ENCODE measurements at regions not wholly inside any gene's neighbourhood (a gene's known extent, or its start where the extent isn't known, plus 50 kb on each side); places are given as distances from the start of the nearest gene placed in this dataset.

DNA sequence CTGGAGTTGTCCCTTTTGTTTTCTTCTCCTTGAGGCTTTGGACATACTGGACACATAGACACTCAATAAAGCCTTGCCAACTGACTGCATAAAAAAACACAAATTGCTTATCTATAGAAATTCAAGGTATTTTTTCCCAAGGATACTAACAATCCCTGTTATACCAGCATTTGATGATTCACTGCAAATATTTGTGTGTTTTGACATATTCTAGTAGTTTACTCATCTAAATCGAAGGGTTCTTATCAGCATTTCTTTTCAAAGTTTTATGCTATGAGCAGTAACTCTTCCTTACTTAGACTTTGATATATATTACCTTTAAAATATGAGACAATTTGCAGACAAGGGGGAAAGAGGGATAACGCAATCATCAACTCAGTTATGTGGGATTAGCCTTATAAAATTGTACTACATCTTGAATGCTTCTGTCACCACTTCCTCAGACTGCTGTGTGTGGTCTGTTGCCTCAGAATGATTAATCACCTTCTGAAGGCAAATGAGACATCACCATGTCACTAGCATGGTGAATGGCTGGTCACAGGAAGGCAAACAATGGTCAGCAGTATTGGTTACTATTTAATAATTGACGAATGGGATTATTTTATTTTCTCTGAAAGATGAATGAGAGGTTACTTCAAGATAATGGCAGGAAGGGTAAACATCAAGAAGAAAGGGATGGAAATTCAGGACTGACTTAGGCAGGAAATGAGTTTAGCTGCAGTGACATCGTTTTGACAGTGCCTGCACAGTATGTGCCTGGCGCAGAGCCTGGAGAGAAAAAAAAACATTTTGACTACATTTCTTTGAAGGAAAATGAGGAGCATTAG is 544.3 kb upstream of the CNKSR2 start:
- Histone ChIP-seq H3K27ac (ENCODE audit: low read depth, low read length) (peak overlapping the region; percentile 31), H3K9ac (ENCODE audit: low read length) (no peak overlapping the region), H3K4me2 (ENCODE audit: low read length) (peak overlapping the region; percentile 63), H3K79me2 (ENCODE audit: insufficient read depth, low read length) (no peaks in the 10 kb centered on the region), H3K4me1 (ENCODE audit: insufficient read depth, low read length) (peaks cover 5% of the 10 kb centered on the region), H3K27me3 (ENCODE audit: insufficient read depth, low read length) (no peaks in the 10 kb centered on the region), H3K4me3 (ENCODE audit: insufficient read depth, low read depth, low read length) (no peak overlapping the region), H3K9me3 (ENCODE audit: insufficient read depth, low read depth, low read length) (no peaks in the 10 kb centered on the region), H2AFZ (ENCODE audit: low read depth, low read length) (no peak overlapping the region), H4K20me1 (ENCODE audit: insufficient read depth, low read length) (no peaks in the 10 kb centered on the region), H3K36me3 (ENCODE audit: insufficient read depth, low read length) (no peaks in the 10 kb centered on the region)
- peak; percentile 40 for DNase-seq (ENCODE audit: low read depth)
- Mint-ChIP-seq H3K27me3 (ENCODE audit: low read depth, unreplicated experiment) (no peaks in the 10 kb centered on the region), H3K4me3 (ENCODE audit: unreplicated experiment) (no peak overlapping the region), H3K36me3 (ENCODE audit: low read depth, unreplicated experiment) (no peaks in the 10 kb centered on the region), H3K4me1 (ENCODE audit: low read depth, unreplicated experiment) (no peaks in the 10 kb centered on the region), H3K27ac (ENCODE audit: unreplicated experiment) (peak overlapping the region; percentile 85), H3K9me3 (ENCODE audit: unreplicated experiment) (no peaks in the 10 kb centered on the region)
- TF ChIP-seq CTCF (IDR thresholded peaks at IDR 0.05; ENCODE audit: insufficient read depth, low read depth, low read length), result no peak
- no peak for TF ChIP-seq EZH2 (IDR thresholded peaks at IDR 0.05; ENCODE audit: insufficient read depth, low read length)
- peak; percentile 91 for FAIRE-seq

DNA sequence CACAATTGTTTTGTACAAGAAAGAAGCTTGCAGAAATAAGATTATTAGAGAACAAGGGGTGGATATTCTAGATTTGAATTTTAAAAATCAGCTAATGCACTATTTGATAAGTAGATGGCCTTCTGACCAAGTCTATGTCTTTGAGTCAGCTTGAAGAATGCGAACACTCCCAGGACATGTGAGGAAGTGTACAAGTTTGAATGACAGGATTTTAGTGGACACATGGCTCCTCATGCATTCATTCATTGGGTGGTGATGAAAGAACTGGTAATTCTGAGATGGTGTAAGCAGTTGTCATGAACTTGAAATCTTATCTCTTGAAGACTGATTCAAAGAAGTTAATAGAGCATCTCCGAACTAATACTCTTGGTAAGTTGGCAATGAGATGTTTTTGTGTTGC is 548.2 kb upstream of the CNKSR2 start:
- Histone ChIP-seq H3K4me3 (ENCODE audit: insufficient read depth, low read depth, low read length) (no peak overlapping the region), H3K79me2 (ENCODE audit: insufficient read depth, low read length) (no peaks in the 10 kb centered on the region), H3K4me1 (ENCODE audit: insufficient read depth, low read length) (peaks cover 5% of the 10 kb centered on the region), H2AFZ (ENCODE audit: low read depth, low read length) (no peak overlapping the region), H3K9me3 (ENCODE audit: insufficient read depth, low read depth, low read length) (no peaks in the 10 kb centered on the region), H3K4me2 (ENCODE audit: low read length) (no peak overlapping the region), H3K27me3 (ENCODE audit: insufficient read depth, low read length) (no peaks in the 10 kb centered on the region), H4K20me1 (ENCODE audit: insufficient read depth, low read length) (no peaks in the 10 kb centered on the region), H3K36me3 (ENCODE audit: insufficient read depth, low read length) (no peaks in the 10 kb centered on the region), H3K9ac (ENCODE audit: low read length) (no peak overlapping the region), H3K27ac (ENCODE audit: low read depth, low read length) (no peak overlapping the region)
- H3K36me3 Mint-ChIP-seq (ENCODE audit: low read depth, unreplicated experiment), result no peaks in the 10 kb centered on the region
- no peak overlapping the region for H3K4me3 Mint-ChIP-seq (ENCODE audit: unreplicated experiment)
- no peak for TF ChIP-seq EZH2 (IDR thresholded peaks at IDR 0.05; ENCODE audit: insufficient read depth, low read length)
- TF ChIP-seq CTCF (IDR thresholded peaks at IDR 0.05; ENCODE audit: insufficient read depth, low read depth, low read length), result no peak
- no peak overlapping the region for H3K27ac Mint-ChIP-seq (ENCODE audit: unreplicated experiment)
- H3K27me3 Mint-ChIP-seq (ENCODE audit: low read depth, unreplicated experiment), result no peaks in the 10 kb centered on the region
- FAIRE-seq (peak; percentile 74), DNase-seq (ENCODE audit: low read depth) (no peak)
- no peaks in the 10 kb centered on the region for H3K9me3 Mint-ChIP-seq (ENCODE audit: unreplicated experiment)
- no peaks in the 10 kb centered on the region for H3K4me1 Mint-ChIP-seq (ENCODE audit: low read depth, unreplicated experiment)

DNA sequence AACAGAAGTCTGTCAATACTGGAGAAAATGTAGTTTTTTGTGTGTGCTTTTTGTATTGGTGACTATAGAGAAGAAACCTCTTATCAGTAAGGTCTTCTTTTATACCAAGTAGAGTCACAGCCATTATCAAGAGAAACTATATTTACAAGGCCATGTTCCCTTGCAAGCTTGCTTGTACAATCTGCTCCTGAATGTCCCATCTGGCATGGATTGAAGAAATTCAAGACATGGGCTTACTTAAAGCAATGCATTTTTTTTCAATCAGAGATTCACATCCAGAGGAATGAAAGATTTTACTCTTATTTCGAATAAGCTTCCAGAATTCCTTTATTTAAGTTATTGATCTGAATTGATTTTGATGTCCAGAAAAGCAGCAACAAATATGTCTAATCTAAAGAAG is 537.3 kb upstream of the RPS6KA3 start:
- no peaks in the 10 kb centered on the region for H3K36me3 ChIP-seq (ENCODE audit: insufficient read depth, low read length)
- no peaks in the 10 kb centered on the region for H3K9me3 Mint-ChIP-seq (ENCODE audit: unreplicated experiment)
- no peak overlapping the region for H3K27ac ChIP-seq (ENCODE audit: low read depth, low read length)
- H3K79me2 ChIP-seq (ENCODE audit: insufficient read depth, low read length), result no peaks in the 10 kb centered on the region
- H3K36me3 Mint-ChIP-seq (ENCODE audit: low read depth, unreplicated experiment), result no peaks in the 10 kb centered on the region
- no peak overlapping the region for H3K9ac ChIP-seq (ENCODE audit: low read length)
- H3K4me3 Mint-ChIP-seq (ENCODE audit: unreplicated experiment), result no peak overlapping the region
- no peak for DNase-seq (ENCODE audit: low read depth)
- no peak for FAIRE-seq
- no peak overlapping the region for H3K4me3 ChIP-seq (ENCODE audit: insufficient read depth, low read depth, low read length)
- no peaks in the 10 kb centered on the region for H4K20me1 ChIP-seq (ENCODE audit: insufficient read depth, low read length)
- TF ChIP-seq EZH2 (IDR thresholded peaks at IDR 0.05; ENCODE audit: insufficient read depth, low read length), result no peak
- no peaks in the 10 kb centered on the region for H3K27me3 ChIP-seq (ENCODE audit: insufficient read depth, low read length)
- H3K9me3 ChIP-seq (ENCODE audit: insufficient read depth, low read depth, low read length), result no peaks in the 10 kb centered on the region
- H3K4me1 Mint-ChIP-seq (ENCODE audit: low read depth, unreplicated experiment), result no peaks in the 10 kb centered on the region
- no peak overlapping the region for H3K4me2 ChIP-seq (ENCODE audit: low read length)
- H2AFZ ChIP-seq (ENCODE audit: low read depth, low read length), result no peak overlapping the region
- no peak overlapping the region for H3K27ac Mint-ChIP-seq (ENCODE audit: unreplicated experiment)
- no peaks in the 10 kb centered on the region for H3K27me3 Mint-ChIP-seq (ENCODE audit: low read depth, unreplicated experiment)
- H3K4me1 ChIP-seq (ENCODE audit: insufficient read depth, low read length), result no peaks in the 10 kb centered on the region

All from astrocyte (in vitro differentiated cells and primary cell).